Skeletal muscle tissue (tissue), 3 donors: ENCODE measurements at regions not wholly inside any gene's neighbourhood (a gene's known extent, or its start where the extent isn't known, plus 50 kb on each side); places are given as distances from the start of the nearest gene placed in this dataset.

Source experiments
- H3K27ac ChIP-seq: one replicate; pipeline ENCODE4 v1.7.0; 2013; ENCODE audit warnings: mild to moderate bottlenecking, low read depth, low read length, inconsistent platforms
- H3K27me3 ChIP-seq, 3 donors: one replicate each; pipeline ENCODE4 v1.7.0; 2013; ENCODE audit warnings: low read length in 3 of 3; ENCODE audit not compliant: control insufficient read depth in 3 of 3, insufficient read depth in 3 of 3
- H3K36me3 ChIP-seq, 3 donors: one replicate each; pipeline ENCODE4 v1.7.0; 2013; ENCODE audit warnings: low read length in 3 of 3; ENCODE audit not compliant: control insufficient read depth in 3 of 3, insufficient read depth in 3 of 3
- H3K4me1 ChIP-seq, 3 donors: one replicate each; pipeline ENCODE4 v1.7.0; 2013; ENCODE audit warnings: low read length in 3 of 3, mild to moderate bottlenecking in 3 of 3; ENCODE audit not compliant: control insufficient read depth in 3 of 3, insufficient read depth in 3 of 3
- H3K4me3 ChIP-seq, 3 donors: one replicate each; pipeline ENCODE4 v1.7.0; 2013; ENCODE audit warnings: low read length in 3 of 3
- H3K9ac ChIP-seq, 3 donors: one replicate each; pipeline ENCODE4 v1.7.0; 2013; ENCODE audit warnings: low read length in 3 of 3, mild to moderate bottlenecking in 3 of 3, moderate library complexity in 2 of 3, low read depth in 1 of 3
- H3K9me3 ChIP-seq, 3 donors: one replicate each; pipeline ENCODE4 v1.7.0; 2013; ENCODE audit warnings: low read length in 3 of 3; ENCODE audit not compliant: control insufficient read depth in 3 of 3
- donor health status: Osteomylitis.

DNA sequence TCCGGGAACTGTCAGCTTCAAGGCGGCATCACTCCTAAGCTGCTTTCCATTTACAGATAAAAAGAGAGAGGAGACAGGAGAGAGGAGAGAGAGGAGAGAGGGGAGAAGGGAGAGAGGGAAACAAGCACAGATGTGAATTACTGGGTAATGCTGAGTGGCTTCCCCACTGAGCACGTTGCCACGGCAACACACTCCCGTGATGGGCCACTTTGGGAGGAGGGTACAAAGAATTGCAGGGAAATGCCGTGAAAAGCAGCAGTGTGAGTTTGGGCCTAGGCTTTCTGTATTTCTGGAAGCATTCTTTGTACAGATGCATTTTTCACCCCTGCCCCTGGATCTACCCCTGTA, 128.0 kb upstream of the IRF2BP2 start:
- Histone ChIP-seq H3K9me3 (no peaks in the 10 kb centered on the region), H3K4me3 (no peak overlapping the region), H3K4me1 (peaks cover 3 to 13% (median 11%) of the 10 kb centered on the region in 3 donors), H3K36me3 (no peaks in the 10 kb centered on the region), H3K27ac (no peak overlapping the region), H3K27me3 (no peaks in the 10 kb centered on the region), H3K9ac (no peak overlapping the region)

DNA sequence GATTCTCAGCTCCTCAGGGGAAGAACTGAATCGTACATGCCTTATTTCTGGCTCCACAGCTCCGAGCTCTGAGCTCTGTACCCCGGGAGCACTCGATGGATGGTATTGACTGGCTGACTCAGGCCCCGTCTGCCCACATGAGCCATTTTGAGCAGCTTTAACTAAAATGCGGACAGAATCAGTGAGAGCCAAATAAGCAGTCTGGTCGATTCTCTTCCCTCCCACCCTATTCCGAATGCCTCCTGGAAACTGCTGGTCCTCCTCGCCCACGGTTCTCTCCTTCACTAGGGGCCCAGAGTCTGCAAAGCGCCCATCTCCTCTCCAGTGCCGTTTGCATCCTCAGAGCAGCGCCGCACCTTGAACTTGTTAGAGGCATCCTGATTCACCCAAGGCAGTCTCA, 125.9 kb upstream of the IRF2BP2 start:
- no peaks in the 10 kb centered on the region for H3K9me3 ChIP-seq
- no peak overlapping the region for H3K27ac ChIP-seq
- peaks cover 3 to 18% (median 16%) of the 10 kb centered on the region in 3 donors for H3K4me1 ChIP-seq
- no peak overlapping the region for H3K4me3 ChIP-seq
- H3K27me3 ChIP-seq, result no peaks in the 10 kb centered on the region
- H3K36me3 ChIP-seq, result no peaks in the 10 kb centered on the region
- H3K9ac ChIP-seq, result no peak overlapping the region

DNA sequence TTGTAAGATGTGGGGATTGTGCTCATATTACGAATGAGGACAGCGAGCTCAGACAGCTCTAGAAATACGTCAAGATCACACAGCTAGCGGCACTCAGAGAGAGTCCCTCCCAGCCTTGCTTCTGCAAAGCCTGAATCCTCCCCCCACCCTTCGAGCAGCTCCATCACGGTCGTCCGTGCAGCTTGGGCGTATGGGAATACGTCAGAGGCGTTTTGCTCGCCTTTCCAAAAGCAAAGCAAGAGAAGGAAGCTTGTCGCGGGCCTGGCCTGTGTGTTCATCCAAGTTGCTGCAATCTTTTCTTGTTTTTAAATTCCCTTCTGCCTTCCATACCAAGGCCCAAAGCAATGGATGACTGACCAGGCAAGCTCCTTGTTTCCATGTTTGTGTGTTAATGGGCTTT, 125.5 kb upstream of the IRF2BP2 start:
- no peaks in the 10 kb centered on the region for H3K9me3 ChIP-seq
- H3K4me3 ChIP-seq, result no peak overlapping the region
- no peaks in the 10 kb centered on the region for H3K36me3 ChIP-seq
- H3K27ac ChIP-seq, result no peak overlapping the region
- H3K9ac ChIP-seq, result no peak overlapping the region
- H3K27me3 ChIP-seq, result no peaks in the 10 kb centered on the region
- H3K4me1 ChIP-seq, result peaks cover 3 to 18% (median 18%) of the 10 kb centered on the region in 3 donors

GRCh38 chr1:234734869-234735268, 124.9 kb upstream of the IRF2BP2 start:
- no peak overlapping the region for H3K4me3 ChIP-seq
- H3K27ac ChIP-seq, result no peak overlapping the region
- no peaks in the 10 kb centered on the region for H3K27me3 ChIP-seq
- no peaks in the 10 kb centered on the region for H3K36me3 ChIP-seq
- peak overlapping the region in 1 of 3 donors; percentile 23 for H3K9ac ChIP-seq
- H3K9me3 ChIP-seq, result no peaks in the 10 kb centered on the region
- peaks cover 3 to 18% (median 18%) of the 10 kb centered on the region in 3 donors for H3K4me1 ChIP-seq

- Histone ChIP-seq H3K27me3 (no peaks in the 10 kb centered on the region), H3K4me1 (peaks cover 3 to 18% (median 18%) of the 10 kb centered on the region in 3 donors), H3K4me3 (no peak overlapping the region), H3K9me3 (no peaks in the 10 kb centered on the region), H3K36me3 (no peaks in the 10 kb centered on the region), H3K9ac (peak overlapping the region in 1 of 3 donors; percentile 23), H3K27ac (no peak overlapping the region)
Observed at GRCh38 chr1:234734412-234734835, 124.4 kb upstream of the IRF2BP2 start.

DNA sequence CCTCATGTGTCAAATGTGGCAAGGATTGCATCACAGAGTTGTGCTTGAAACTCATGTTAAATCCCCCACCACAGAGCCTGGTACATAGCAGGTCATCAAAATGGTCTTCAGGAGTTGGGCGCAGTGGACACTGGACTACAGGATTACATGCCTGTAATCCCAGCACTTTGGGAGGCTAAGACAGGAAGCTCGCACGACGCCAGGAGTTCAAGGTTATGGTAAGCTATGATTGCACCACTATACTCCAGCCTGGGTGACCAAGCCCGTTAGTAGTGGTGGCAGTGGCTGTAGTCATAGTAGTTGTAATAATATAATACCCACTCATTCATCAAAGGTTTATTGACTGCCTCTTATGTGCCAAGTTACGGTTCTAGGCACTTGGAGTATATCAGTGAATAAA, 123.4 kb upstream of the IRF2BP2 start:
- no peaks in the 10 kb centered on the region for H3K9me3 ChIP-seq
- H3K4me1 ChIP-seq, result peaks cover 3 to 24% (median 18%) of the 10 kb centered on the region in 3 donors
- H3K9ac ChIP-seq, result no peak overlapping the region
- no peaks in the 10 kb centered on the region for H3K27me3 ChIP-seq
- H3K4me3 ChIP-seq, result no peak overlapping the region
- H3K27ac ChIP-seq, result no peak overlapping the region
- H3K36me3 ChIP-seq, result no peaks in the 10 kb centered on the region

- Histone ChIP-seq H3K9me3 (no peaks in the 10 kb centered on the region), H3K4me3 (no peak overlapping the region), H3K27ac (no peak overlapping the region), H3K4me1 (peaks cover 3 to 28% (median 18%) of the 10 kb centered on the region in 3 donors), H3K27me3 (no peaks in the 10 kb centered on the region), H3K36me3 (no peaks in the 10 kb centered on the region), H3K9ac (no peak overlapping the region)
Observed at GRCh38 chr1:234732671-234733390, 122.9 kb upstream of the IRF2BP2 start.

- Histone ChIP-seq H3K27me3 (no peaks in the 10 kb centered on the region), H3K4me3 (no peak overlapping the region), H3K9ac (no peak overlapping the region), H3K27ac (no peak overlapping the region), H3K4me1 (peaks cover 8 to 34% (median 22%) of the 10 kb centered on the region in 3 donors), H3K9me3 (no peaks in the 10 kb centered on the region), H3K36me3 (no peaks in the 10 kb centered on the region)
Observed at GRCh38 chr1:234732260-234732659, 122.3 kb upstream of the IRF2BP2 start.

- Histone ChIP-seq H3K27ac (no peak overlapping the region), H3K9ac (no peak overlapping the region)
Observed at GRCh38 chr1:234731569-234732085, 121.6 kb upstream of the IRF2BP2 start.

DNA sequence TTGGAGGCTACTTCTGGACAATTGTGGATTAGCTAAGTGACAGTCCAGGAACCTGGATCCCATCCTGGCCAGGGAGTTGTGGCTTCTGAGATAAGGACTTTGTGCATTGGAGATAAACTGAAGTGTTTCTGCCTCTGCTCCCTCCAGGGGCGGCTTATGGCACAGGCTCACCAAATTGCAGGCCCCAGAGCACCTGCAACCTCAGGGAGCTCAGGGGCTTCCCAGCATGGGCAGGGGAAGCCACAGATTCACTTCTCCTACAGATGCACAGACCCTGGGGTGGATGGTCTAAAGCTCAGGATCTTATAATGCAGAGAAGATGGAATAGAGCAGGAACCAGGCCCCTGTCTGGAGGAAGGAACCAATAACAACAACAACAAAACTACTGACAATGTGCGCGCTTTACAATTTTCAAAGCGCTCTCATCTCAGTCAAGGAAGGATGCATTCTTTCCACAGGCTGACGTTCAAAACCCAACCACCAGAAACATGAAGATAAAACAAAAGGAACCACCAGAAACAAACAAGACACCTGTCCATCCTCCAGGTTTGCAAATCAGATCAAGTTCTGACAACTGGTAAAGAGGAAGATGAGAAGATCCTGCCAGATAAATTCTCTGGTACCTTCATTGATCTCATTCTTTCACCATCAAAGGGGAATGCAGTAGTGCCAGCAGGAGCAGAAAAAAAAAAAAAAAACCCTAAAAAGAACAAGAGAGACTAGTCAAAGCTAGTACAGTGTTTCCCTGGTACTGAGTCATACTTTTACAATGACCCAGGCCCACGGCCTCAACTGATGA, 121.0 kb upstream of the IRF2BP2 start:
- H3K36me3 ChIP-seq, result no peaks in the 10 kb centered on the region
- H3K27me3 ChIP-seq, result no peaks in the 10 kb centered on the region
- peaks cover 21 to 46% (median 34%) of the 10 kb centered on the region in 3 donors for H3K4me1 ChIP-seq
- H3K9ac ChIP-seq, result no peak overlapping the region
- H3K27ac ChIP-seq, result no peak overlapping the region
- no peak overlapping the region for H3K4me3 ChIP-seq
- H3K9me3 ChIP-seq, result no peaks in the 10 kb centered on the region

More at GRCh38 chr1:234731569-234732085, 121.6 kb upstream of the IRF2BP2 start:
- H3K9me3 ChIP-seq, result no peaks in the 10 kb centered on the region
- no peak overlapping the region for H3K4me3 ChIP-seq
- no peaks in the 10 kb centered on the region for H3K27me3 ChIP-seq
- H3K4me1 ChIP-seq, result peaks cover 14 to 39% (median 27%) of the 10 kb centered on the region in 3 donors
- H3K36me3 ChIP-seq, result no peaks in the 10 kb centered on the region
